Stimulated activated CD4-positive, alpha-beta T cell treated with anti-CD3 and anti-CD28 coated beads, TNF-alpha, amount 100 ng/mL, for 1 hour (primary cell): ENCODE measurements at regions not wholly inside any gene's neighbourhood (a gene's known extent, or its start where the extent isn't known, plus 50 kb on each side); places are given as distances from the start of the nearest gene placed in this dataset.

Experiments used
- DNase-seq, 3 donors: peaks; one replicate each; pipeline ENCODE4 v3.0.0-alpha.2; 2020; ENCODE audit warnings: low read depth in 3 of 3, low spot score in 1 of 3

DNA sequence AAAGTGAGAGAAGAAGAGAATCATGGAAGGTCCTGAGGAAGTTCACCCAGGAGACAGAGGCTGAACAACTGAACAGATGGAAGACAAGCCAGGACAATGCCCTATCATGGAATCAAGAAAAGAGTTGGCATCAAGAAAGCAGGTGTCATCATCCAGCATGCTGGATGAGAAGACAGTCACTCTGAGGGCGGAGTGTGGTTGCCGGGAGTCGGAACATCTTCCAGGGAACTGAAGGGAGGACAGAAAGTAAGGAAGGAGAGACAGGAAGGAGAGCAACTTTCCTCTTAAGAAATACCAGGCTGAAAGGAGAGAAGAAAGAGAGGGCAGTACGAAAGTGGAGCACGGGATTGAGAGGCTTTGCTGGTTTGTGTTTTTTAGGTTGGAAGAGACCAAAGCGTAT lies 654.5 kb upstream of the CELF2 start:
- no peak for DNase-seq

- DNase-seq, result no peak
Measured at GRCh38 chr10:10364902-10365301, 652.8 kb upstream of the CELF2 start.

GRCh38 chr10:10365676-10366075 lies 652.0 kb upstream of the CELF2 start:
- DNase-seq, result no peak

DNA sequence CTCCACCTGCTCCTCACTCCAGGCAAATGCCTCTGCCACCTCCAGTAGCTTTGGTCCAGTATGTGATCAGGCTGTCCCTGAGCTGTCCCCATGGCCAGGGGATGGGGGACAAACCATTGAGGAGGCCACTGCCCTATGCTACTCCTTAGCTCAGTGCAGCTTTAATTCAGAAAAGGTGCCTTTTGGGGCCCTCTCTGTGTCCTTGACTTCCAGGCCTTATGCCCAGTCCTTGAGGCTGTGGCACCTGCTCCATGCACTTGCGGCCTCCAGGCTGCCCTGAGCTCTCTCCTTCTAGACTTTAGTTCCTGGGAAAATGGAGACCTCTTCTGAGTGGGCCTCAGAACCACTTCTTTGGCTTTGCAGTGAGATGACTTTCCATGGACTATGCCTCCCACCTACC lies 650.8 kb upstream of the CELF2 start:
- DNase-seq, result no peak

DNA sequence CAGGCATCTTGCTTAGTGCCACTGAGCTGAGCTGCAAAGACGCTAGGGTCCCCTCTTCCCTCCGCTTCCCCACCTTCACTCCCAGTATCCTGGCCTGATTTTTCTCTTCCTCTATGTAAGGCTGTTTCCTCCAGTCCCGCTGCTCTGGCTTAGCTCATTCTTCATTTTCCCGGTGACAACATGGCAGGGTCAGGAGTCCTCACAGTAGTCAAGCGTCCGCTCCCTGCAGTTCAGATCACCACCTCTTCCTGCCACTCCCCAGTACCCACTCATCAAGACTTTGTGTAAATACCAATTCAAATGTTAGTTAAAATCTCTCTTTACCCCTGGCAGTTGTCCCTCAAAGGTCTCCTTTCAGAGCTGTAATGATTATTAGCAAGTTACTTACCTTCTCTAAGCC lies 650.4 kb upstream of the CELF2 start:
- DNase-seq, result no peak

- no peak for DNase-seq
Measured at GRCh38 chr10:10368951-10369576, 648.6 kb upstream of the CELF2 start.

DNA sequence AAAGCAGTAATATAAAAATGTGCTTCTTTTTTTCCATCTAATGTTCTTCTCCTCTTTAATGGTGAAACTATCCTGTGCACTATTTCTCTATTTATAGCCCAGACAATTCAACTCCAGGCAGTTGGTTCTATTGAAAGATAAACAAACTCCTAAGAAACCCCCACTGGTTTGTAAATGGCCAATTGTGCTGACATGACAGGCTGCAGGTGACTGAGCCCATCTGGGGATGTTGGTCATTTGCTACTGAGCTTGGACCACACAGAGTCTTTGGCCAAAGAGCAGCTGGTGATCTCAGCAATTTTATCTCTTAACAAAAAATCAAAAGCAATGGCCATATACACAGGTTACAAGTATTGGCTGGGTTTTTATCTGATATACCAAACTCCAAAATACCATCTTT lies 631.8 kb upstream of the CELF2 start:
- no peak for DNase-seq

- DNase-seq, result no peak
Measured at GRCh38 chr10:10389182-10389581, 628.5 kb upstream of the CELF2 start.

DNA sequence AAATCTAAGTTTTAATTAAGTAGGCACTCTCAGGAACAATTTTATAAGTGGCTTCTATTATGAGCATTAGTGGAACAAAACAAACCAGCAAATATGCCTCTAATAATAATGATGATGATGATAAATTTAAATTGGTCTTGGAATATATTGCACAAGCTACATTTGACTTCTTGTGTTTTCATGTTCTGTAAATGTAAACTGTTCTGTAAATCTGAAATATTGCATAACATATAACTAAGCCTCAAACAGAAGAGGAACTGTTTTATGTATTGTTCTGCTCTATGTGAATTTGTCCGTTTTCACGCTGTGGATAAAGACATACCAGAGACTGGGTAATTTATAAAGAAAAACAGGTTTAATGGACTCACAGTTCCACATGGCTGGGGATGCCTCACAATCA lies 625.2 kb upstream of the CELF2 start:
- no peak for DNase-seq

GRCh38 chr10:10394933-10395658 lies 622.6 kb upstream of the CELF2 start:
- no peak for DNase-seq

DNA sequence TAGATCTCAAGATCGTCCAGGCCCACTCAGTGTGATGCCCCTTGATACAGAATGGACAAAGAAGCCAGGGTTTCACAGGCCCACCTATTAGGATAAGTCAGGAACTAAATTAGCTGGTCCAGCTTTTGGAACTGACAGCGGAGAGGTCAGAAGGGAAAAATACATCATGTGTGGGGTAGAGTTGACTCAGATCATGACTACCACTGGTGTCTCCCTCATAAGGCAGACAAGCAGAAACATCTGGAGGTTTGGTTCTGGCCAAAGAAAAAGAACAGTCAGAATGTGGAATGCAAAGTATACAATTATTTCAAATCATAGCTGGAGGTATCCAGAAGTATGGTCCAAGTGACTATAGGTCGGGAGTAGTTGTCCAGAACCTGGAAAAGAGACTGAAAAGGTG lies 621.1 kb upstream of the CELF2 start:
- no peak for DNase-seq

DNA sequence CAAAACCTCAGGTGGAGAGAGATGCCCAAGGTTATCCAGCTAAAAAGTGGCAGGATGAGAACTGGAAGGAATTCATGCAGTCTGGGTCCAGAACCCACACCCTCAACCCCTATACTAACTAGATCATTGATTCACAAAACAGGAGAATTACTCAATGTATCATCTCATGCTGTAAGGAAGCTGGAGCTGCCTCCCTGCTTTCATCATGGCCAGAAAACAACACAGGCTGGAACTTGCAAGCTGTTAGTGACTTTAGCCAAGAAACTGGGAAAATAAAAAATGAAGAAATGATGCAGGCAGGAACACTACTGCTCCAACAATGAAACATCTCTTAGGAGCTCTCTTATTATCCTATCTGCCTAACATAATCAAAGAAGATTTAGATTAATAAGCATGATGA lies 619.8 kb upstream of the CELF2 start:
- DNase-seq, result no peak

DNA sequence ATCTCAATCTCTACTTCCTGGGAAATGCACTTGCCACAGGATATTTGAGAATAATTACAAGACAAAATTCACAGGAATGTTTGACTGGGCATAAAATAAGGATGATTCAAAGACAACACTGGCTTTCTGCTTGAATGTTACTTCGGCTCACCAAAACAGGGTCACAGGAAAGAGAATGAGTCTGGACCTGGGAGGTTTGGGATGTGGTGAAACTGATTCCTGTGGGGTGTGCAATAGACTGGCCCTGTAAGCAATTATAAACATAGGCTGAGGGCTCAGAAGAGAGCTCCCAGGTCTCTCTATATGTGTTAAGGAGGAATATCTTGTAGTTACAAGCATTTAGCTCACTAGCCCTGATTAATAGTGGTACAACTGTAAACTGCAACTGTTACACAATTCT lies 613.9 kb upstream of the CELF2 start:
- DNase-seq, result no peak

DNA sequence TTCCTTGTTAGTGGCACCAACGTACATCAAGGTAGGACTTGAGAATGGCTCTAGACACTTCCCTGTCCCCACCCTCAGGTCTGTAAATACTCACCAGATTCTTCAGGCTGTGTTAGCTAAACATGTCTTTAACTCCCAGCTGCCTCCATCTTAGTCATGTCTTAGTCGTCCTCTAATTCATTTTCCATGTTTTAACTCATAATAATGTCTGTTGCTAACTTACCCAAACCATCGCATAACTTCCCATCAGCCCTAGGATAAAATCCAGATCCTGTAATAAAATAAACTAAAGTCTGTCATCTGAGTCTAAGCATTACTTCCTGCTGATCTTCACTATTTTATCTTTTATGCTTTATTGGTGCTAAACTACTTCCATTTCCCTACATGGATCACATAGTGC lies 600.0 kb upstream of the CELF2 start:
- no peak for DNase-seq

DNA sequence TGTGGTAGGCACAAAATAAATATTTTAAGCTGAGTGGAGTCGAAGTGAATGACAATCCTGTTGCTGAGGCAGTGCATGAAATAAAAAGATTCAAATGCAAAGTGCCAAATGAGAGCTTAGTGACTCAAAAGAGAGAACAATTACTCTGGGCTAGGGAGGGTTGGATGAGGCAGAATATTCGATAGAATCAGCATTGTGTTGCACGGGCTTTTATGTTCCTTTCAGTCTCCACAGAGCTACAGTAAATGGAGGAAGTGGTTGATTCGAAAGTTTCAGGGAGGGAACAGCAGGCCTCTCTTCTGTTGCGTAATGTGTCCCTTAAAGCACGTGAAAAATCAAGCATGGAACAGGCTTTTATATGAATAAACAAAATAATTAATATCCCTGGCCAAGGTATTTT lies 599.3 kb upstream of the CELF2 start:
- no peak for DNase-seq

DNA sequence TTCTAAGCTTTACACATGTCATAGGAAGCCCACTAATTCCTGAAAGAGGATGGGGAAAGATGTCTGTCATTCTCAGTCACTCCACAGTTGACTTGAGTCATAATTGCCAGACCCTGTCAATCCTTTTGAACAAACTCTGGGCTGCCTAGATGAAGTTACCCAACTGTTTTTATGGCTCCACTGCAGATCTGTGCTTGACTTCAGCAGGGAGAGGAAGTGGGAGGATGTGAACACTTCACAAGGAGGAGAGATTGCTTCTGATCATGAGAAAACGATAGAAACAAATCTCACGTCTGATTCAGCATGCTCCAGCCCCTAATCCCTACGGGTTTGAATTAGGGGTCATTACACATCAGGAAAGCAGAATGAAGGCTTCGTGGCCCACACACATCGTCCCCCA lies 596.6 kb upstream of the CELF2 start:
- DNase-seq, result no peak

GRCh38 chr10:10431422-10432066 lies 586.1 kb upstream of the CELF2 start:
- DNase-seq, result no peak

DNA sequence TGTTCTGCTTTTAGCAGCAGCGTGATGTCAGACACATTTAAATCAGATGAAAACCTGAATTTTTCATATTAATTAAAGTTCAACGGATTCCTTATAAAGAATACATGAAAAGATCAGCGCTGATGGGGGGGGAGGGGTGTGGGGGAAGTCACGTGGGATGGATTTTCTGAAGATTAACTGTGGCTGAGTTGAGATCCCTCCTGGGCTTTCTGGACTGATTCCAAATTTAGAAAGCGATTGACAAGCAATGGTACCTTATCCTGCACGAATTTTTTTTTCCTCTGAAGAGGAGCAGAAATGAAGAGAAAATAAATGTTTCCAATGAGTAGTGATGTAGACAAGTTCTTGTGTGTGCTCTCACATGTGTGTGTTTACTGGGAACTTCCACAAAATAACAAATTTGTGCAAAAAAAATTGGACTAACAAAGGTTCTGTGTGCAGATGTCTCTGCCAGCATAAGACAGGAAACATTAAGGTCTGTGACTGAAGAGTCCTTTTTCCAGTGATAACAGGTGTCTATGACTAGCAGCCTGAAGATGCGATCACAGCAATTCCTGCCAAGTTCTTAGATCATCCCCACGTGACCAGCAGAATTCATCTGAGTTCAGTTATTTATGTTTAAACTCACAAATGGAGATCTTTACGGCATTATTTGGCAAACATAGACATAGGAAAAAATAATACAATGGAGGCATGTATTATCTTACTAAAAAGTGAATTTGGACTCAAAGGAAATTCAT lies 585.2 kb upstream of the CELF2 start:
- no peak for DNase-seq

DNA sequence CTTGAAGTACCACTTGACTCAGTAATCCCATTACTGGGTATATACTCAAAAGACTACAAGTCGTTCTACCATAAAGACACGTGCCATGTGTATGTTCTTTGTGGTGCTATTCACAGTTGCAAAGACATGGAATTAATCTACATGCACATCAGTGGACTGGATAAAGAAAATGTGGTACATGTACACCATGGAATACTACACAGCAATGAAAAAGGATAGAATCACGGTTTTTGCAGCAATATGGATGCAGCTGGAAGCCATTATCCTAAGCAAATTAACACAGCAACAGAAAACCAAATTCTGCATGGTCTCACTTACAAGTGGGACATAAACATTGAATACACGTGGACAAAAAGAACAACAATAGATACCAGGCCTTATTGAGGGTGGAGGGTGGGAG lies 583.4 kb upstream of the CELF2 start:
- no peak for DNase-seq

GRCh38 chr10:10437886-10438285 lies 579.8 kb upstream of the CELF2 start:
- no peak for DNase-seq

DNA sequence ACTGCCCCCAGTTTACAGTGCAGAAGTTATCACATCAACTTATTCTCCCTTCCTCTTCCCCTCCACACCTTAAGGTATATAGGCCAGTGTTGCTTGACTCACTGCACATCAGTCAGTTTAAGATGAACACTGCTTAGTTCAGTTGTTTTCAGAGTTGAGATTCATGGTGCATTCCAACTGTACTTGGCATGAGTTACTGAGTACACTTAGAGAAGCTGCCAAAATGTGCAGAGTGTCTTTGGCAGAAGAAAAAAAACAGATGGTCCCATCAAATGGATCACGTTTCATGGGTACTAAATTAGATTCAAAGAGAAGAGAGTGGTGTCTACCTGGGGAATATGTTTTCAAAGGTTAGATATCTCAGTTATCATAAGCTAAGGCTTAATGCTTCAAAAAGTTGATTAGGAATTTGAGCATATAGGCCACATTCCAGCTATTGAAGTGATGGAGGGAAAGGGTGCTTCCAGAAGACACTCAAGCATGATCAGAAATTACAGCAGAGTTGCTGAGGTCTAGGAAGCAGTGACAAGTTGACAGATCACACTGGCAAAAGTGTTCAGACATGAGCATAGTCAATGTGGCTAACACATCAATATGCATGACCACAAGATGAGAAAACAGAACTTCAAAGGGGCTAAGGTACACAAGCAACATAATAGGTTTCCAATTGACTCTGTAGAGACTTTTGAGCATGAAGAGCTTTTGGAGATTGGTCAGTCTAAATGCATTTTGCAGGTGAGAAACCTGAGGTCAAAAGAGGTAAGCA lies 579.2 kb upstream of the CELF2 start:
- no peak for DNase-seq
